Fibroblast of skin of left biceps (primary cell): ENCODE measurements at regions not wholly inside any gene's neighbourhood (a gene's known extent, or its start where the extent isn't known, plus 50 kb on each side); places are given as distances from the start of the nearest gene placed in this dataset.
"Not testable (repeated sequence)": the region's sequence is repeated elsewhere in the genome, so short reads cannot be mapped to it uniquely, and the experiment has no call there.

Source experiments
- DNase-seq, 2 experiments: peaks; one replicate each; pipeline ENCODE4 v3.0.0-alpha.2; 2013; ENCODE audit warnings: low read depth in 2 of 2

DNA sequence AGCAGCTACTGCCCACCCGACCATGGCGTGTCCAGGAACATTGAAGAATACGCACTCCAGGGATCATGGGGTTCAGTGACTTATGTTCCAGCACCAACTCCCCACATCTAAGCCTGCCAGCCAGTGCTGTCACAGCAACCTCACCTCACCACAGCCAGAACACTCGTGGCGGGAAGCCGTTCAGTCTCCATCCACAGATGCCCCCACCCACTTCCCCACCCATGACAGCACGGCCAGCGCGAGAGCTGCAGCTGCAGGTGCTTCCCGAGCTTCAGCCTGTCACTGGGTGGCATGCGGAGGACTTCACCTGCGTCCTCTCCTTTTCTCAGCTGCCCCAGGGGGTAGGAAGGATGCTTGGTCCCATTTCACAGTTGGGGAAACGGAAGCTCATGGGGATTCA lies 50.3 kb downstream of the RBFOX3 start:
- no peak for DNase-seq

GRCh38 chr17:79559111-79559887 lies 51.6 kb downstream of the RBFOX3 start:
- no peak for DNase-seq

DNA sequence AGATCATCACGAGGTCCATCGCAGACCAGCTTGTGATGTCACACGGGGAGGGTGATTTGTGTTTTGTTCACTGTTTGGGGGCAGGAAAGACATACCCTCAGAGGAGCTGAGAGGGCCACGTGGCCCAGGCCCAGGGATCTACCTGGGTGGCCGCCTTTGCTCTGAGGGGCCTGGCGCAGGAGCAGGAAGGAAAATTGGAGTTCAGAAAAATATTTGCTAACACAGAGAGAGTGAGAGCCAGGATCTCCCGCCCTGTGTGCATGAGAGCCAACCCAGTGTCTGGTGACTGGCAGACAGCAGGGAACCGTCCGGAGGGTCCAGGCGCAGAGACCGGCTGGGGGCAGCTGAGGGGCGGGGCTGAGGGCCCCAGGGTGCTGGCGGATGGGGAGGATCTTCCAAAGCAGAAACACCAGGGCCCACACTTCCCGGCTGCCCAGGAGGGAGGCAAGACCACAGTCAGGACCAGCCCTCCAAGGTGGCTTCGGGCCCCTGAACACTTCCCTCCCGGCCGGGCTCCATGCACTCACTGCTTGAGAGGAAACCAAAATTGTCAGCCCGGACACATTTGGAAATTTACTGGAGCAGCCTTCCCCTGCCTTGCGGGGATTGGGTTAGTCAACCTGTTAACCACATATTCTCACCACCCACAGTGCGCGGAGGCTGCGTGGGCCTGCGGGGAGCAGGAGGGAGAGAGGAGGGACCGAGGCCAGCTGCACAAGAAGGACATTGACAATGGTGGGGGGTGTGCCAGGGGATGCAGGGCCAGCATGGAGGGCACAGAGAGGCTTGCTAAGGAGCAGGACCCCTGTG lies 52.6 kb downstream of the RBFOX3 start:
- DNase-seq: no peak

- DNase-seq: no peak
Measured at GRCh38 chr17:79557276-79558090, 53.4 kb downstream of the RBFOX3 start.

DNA sequence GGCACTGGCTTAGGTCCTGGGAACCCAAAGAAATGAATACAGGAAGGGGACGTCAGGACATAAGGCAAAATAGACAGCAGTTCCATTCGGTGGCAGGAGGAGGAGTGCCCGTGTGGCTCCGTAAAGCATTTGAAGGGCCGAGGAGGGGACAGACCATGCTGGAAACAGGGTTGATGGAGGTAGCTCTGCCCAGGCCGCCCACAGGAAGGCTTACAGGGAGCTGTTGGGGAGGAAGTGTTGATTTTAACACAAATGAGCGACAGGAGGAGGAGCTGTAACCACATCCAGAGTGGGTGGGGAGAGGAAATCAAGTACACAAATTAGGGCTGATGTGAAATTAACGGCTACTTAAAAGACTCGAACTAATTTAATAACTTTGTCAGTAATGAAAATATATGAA lies 54.6 kb downstream of the RBFOX3 start:
- DNase-seq: no peak

GRCh38 chr17:79555543-79555942 lies 55.3 kb downstream of the RBFOX3 start:
- no peak for DNase-seq

GRCh38 chr17:79554346-79554745 lies 56.5 kb downstream of the RBFOX3 start:
- DNase-seq: not testable (repeated sequence)

GRCh38 chr17:79552824-79553223 lies 58.0 kb downstream of the RBFOX3 start:
- DNase-seq: no peak

- no peak for DNase-seq
Measured at GRCh38 chr17:79552405-79552804, 58.4 kb downstream of the RBFOX3 start.

DNA sequence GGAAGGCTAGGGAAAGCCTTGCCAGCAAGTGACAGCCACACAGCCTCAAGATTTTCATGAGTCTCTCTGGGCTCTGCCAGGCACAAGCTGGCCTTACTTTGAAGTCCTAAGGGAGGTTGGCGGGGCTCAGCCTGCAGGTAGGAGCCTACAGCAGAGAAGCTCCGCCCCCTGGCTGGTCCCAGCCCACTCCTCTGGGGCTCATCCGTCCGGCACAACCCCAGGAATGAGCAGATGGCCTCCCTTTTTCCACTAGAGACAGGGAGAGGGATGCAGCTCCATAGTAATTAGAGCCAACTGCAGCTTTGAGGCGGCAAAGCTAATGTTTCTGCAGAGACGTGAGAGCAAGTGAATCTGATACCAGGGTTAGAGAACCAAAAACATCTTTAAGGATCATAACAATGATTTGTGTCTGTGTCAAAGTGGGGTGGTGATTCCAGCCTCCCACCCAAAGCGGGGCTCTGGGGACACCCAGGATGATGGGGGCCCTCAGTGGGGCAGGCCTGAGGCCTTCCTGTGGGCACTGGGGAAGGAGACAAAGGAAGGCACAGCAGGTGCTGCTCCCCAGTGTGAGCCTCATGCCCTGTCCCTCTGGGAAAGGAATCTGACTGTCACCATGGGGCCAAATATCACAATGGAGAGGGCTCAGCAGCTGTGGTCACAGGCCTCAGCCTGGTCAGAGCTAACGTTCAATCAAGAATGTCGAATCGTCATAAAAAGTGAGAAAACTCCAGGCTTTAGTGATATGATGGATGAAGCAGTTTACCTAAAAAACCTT lies 61.5 kb downstream of the RBFOX3 start:
- DNase-seq: no peak

- no peak for DNase-seq
Measured at GRCh38 chr17:79548116-79548515, 62.7 kb downstream of the RBFOX3 start.

DNA sequence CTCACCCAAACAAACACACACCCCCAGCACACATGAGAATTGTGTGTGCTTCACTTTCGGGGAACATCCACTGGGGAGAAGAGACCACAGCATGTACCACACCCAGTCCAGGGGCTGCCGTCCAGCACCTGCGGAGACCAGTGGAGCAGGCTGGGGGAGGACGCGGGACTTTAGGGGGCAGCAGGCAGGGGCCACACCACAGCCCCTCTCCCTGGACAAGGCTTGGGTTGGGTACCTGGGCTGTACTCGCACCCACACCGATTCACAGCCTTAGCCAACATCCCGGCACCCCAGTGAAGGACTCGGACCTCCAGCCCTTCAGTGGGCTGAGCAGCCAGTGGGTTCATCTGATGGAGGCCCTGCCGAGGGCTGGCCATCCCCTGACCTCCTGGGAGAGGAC lies 63.3 kb downstream of the RBFOX3 start:
- no peak for DNase-seq

GRCh38 chr17:79547171-79547570 lies 63.7 kb downstream of the RBFOX3 start:
- DNase-seq: not testable (repeated sequence)

- no peak for DNase-seq
Measured at GRCh38 chr17:79546386-79546785, 64.5 kb downstream of the RBFOX3 start.

GRCh38 chr17:79545251-79546005 lies 65.4 kb downstream of the RBFOX3 start:
- DNase-seq: no peak

DNA sequence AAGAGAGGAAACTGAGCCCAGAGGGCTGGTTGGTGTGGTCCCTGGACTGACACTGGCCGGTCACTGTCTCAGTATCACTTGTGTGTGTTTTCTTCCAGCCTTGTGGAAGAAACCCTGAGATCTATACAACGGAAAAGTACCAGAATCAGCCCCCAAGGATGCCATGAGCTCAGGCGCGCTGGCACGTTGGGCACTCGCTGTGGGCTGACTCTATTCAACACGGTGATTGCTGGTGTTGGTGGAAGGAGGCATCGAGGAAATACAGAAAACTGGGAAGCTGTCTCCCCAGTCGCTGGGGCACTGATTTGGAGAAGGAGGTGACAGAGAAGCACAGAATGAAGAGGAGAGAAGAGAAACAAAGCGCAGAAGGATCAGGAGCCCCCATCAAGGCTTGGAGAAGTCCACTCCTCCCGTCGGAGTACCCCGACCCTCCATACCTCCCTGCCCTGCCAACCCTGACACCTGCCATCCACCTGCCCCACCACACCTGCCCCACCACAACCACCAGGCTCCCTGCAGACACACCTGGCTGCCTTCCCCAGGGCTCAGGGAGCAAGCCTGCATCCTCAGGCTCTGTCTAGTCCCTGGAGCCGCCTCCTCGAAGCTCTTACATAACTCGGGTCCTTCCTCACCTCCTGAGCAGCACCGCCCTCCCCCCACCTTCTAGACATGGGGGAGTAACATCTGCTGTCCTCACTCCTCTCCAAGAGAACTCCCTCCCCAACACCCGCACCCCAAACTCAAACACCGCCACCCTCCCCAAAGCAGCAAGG lies 66.5 kb downstream of the RBFOX3 start:
- no peak for DNase-seq

DNA sequence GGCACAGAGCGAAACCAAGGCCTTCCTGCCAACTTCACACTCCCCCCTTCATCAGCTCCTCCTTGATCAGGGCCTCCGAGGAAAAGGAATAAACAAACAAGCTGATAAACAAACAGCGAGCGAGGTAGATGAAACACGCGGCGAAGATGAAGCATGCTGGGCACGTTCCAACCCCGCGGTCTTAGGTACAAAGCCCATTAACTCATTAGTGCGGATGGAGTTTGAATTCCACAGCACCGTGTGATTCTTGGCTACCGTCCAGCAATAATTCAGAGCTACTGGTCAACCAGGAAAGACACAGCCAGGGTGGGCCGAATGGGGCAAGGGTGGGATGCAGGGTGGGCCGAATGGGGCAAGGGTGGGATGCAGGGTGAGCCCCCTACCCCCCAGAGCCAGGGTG lies 67.3 kb downstream of the RBFOX3 start:
- no peak for DNase-seq

DNA sequence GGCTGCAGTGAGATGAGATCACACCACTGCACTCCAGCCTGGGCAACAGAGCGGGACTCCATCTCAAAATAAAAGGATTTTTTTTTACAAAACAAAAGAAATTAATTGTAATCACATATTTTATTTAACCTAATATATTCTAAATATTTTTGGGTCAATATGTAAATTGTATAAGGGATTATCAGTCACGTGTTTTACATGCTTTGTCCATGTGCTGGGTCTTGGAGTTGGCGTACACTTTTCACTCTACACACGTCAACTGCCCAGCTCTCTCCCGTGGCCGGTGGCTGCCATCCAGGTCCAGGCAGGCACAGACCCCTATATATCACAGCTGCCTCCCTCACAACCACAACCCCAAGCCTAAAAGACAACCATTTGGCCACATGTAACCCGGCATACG lies 68.1 kb downstream of the RBFOX3 start:
- DNase-seq: no peak

GRCh38 chr17:79541056-79541850 lies 69.6 kb downstream of the RBFOX3 start:
- no peak for DNase-seq
